ENCODE measurements at regions not wholly inside any gene's neighbourhood (a gene's known extent, or its start where the extent isn't known, plus 50 kb on each side); places are given as distances from the start of the nearest gene placed in this dataset.
"Not testable (repeated sequence)": the region's sequence is repeated elsewhere in the genome, so short reads cannot be mapped to it uniquely, and the experiment has no call there.

- DNase-seq (ENCODE audit: low spot score) = no peak
Observed at GRCh38 chr6:51057296-51057695, 238.6 kb downstream of the TFAP2B start.

- no peak for DNase-seq (ENCODE audit: low spot score)
Observed at GRCh38 chr6:51060262-51060762, 241.6 kb downstream of the TFAP2B start.

GRCh38 chr6:51062166-51062722, 243.6 kb downstream of the TFAP2B start:
- no peak for DNase-seq (ENCODE audit: low spot score)

GRCh38 chr6:51077821-51078518, 259.3 kb downstream of the TFAP2B start:
- DNase-seq (ENCODE audit: low spot score) = no peak

GRCh38 chr6:51090343-51090742, 271.7 kb downstream of the TFAP2B start:
- no peak for DNase-seq (ENCODE audit: low spot score)

- DNase-seq (ENCODE audit: low spot score) = no peak
Observed at GRCh38 chr6:51093871-51094270, 275.2 kb downstream of the TFAP2B start.

- DNase-seq (ENCODE audit: low spot score) = no peak
Observed at GRCh38 chr6:51094271-51094670, 275.6 kb downstream of the TFAP2B start.

GRCh38 chr6:51098246-51098645, 279.6 kb downstream of the TFAP2B start:
- DNase-seq (ENCODE audit: low spot score) = no peak

- peak; percentile 20 for DNase-seq (ENCODE audit: low spot score)
Observed at GRCh38 chr6:51098791-51099190, 280.1 kb downstream of the TFAP2B start.

GRCh38 chr6:51099201-51099600, 280.5 kb downstream of the TFAP2B start:
- no peak for DNase-seq (ENCODE audit: low spot score)

GRCh38 chr6:51105357-51105756, 286.7 kb downstream of the TFAP2B start:
- no peak for DNase-seq (ENCODE audit: low spot score)

- no peak for DNase-seq (ENCODE audit: low spot score)
Observed at GRCh38 chr6:51107769-51108203, 289.1 kb downstream of the TFAP2B start.

GRCh38 chr6:51108563-51109234, 290.0 kb downstream of the TFAP2B start:
- no peak for DNase-seq (ENCODE audit: low spot score)

- no peak for DNase-seq (ENCODE audit: low spot score)
Observed at GRCh38 chr6:51112731-51113130, 294.1 kb downstream of the TFAP2B start.

- DNase-seq (ENCODE audit: low spot score) = no peak
Observed at GRCh38 chr6:51116723-51117122, 298.1 kb downstream of the TFAP2B start.

GRCh38 chr6:51118792-51119191, 300.1 kb downstream of the TFAP2B start:
- DNase-seq (ENCODE audit: low spot score) = no peak

- DNase-seq (ENCODE audit: low spot score) = no peak
Observed at GRCh38 chr6:51120016-51120415, 301.3 kb downstream of the TFAP2B start.

GRCh38 chr6:51121380-51121976, 302.8 kb downstream of the TFAP2B start:
- not testable (repeated sequence) for DNase-seq (ENCODE audit: low spot score)

GRCh38 chr6:51129043-51129442, 310.4 kb downstream of the TFAP2B start:
- DNase-seq (ENCODE audit: low spot score) = no peak

- DNase-seq (ENCODE audit: low spot score) = no peak
Observed at GRCh38 chr6:51137777-51138176, 319.1 kb downstream of the TFAP2B start.

GRCh38 chr6:51139950-51140385, 321.3 kb downstream of the TFAP2B start:
- no peak for DNase-seq (ENCODE audit: low spot score)

GRCh38 chr6:51141080-51141479, 322.4 kb downstream of the TFAP2B start:
- DNase-seq (ENCODE audit: low spot score) = no peak

GRCh38 chr6:51147756-51148155, 329.1 kb downstream of the TFAP2B start:
- DNase-seq (ENCODE audit: low spot score) = no peak
